Natural killer cell (primary cell): ENCODE measurements at regions not wholly inside any gene's neighbourhood (a gene's known extent, or its start where the extent isn't known, plus 50 kb on each side); places are given as distances from the start of the nearest gene placed in this dataset.

Experiments used
- ATAC-seq, 3 donors: fragments of 150-1000 bp in 2 of 3; fragments of 200-7000 bp in 1 of 3; cut with Tn5 transposase; 1 replicate in 1 of 3; 2 replicates in 2 of 3; pipeline ENCODE4 v1.10.0; 2021; ENCODE audit warnings: mild to moderate bottlenecking in 2 of 3, moderate library complexity in 2 of 3
- DNase-seq, 2 donors: peaks; one replicate each; pipeline versions ENCODE4 v3.0.0 to v3.0.0-alpha.2; 2013 to 2021; ENCODE audit warnings: mixed read lengths in 1 of 2
- H3K27ac ChIP-seq: one replicate; pipeline ENCODE4 v1.5.1; 2013; ENCODE audit warnings: mild to moderate bottlenecking, low read length
- H3K27me3 ChIP-seq: one replicate; pipeline ENCODE4 v1.6.1; 2013; ENCODE audit warnings: low read length; ENCODE audit not compliant: control insufficient read depth, insufficient read depth
- H3K36me3 ChIP-seq: one replicate; pipeline ENCODE4 v1.6.1; 2013; ENCODE audit warnings: low read length; ENCODE audit not compliant: control insufficient read depth, insufficient read depth
- H3K4me1 ChIP-seq: one replicate; pipeline ENCODE4 v1.6.1; 2013; ENCODE audit warnings: low read length; ENCODE audit not compliant: control insufficient read depth, insufficient read depth
- H3K4me3 ChIP-seq: one replicate; pipeline ENCODE4 v1.5.1; 2013; ENCODE audit warnings: low read length
- H3K9me3 ChIP-seq: one replicate; pipeline ENCODE4 v1.6.1; 2013; ENCODE audit warnings: low read length; ENCODE audit not compliant: control insufficient read depth, insufficient read depth
- H3K27ac Mint-ChIP-seq, 2 donors: one replicate each; pipeline ENCODE4 v1.8.0; 2022; ENCODE audit warnings: mild to moderate bottlenecking in 2 of 2, mixed read lengths in 2 of 2, moderate library complexity in 1 of 2
- H3K27me3 Mint-ChIP-seq, 2 donors: one replicate each; pipeline ENCODE4 v1.8.0; 2022; ENCODE audit warnings: low read depth in 2 of 2, mixed read lengths in 2 of 2
- H3K36me3 Mint-ChIP-seq: one replicate; pipeline ENCODE4 v1.8.0; 2022; ENCODE audit warnings: mixed read lengths
- H3K4me1 Mint-ChIP-seq, 2 donors: one replicate each; pipeline ENCODE4 v1.8.0; 2022; ENCODE audit warnings: mixed read lengths in 2 of 2
- H3K4me3 Mint-ChIP-seq: one replicate; pipeline ENCODE4 v1.8.0; 2022; ENCODE audit warnings: mild to moderate bottlenecking, moderate library complexity, mixed read lengths
- H3K9me3 Mint-ChIP-seq, 2 donors: one replicate each; pipeline ENCODE4 v1.8.0; 2022; ENCODE audit warnings: mixed read lengths in 2 of 2
- CTCF ChIP-seq: fragments of 200-600 bp; IDR thresholded peaks from one replicate; pipeline ENCODE4 v1.8.0; 2022; ENCODE audit warnings: antibody characterized with exemption
- WGBS: methylation state at CpG from one replicate; pipeline ENCODE4 v1.1.7; 2013; ENCODE audit warnings: missing lambda C conversion rate; ENCODE audit not compliant: insufficient coverage; 5-methylcytosine and 5-hydroxymethylcytosine counted together
- intact Hi-C: fragments of 100-400 bp; cut with micrococcal nuclease; formaldehyde crosslinking; loops from one replicate; pipeline ENCODE4 v1.14.2; 2022

GRCh38 chr10:83724471-83725241, 414.7 kb upstream of the GHITM start:
- no peak overlapping the region for H3K4me3 ChIP-seq
- no peak overlapping the region for H3K27ac ChIP-seq
- Mint-ChIP-seq H3K27ac (no peak overlapping the region), H3K27me3 (no peaks in the 10 kb centered on the region), H3K9me3 (peaks cover 4 to 13% of the 10 kb centered on the region in 2 donors), H3K36me3 (no peaks in the 10 kb centered on the region), H3K4me3 (no peak overlapping the region), H3K4me1 (no peaks in the 10 kb centered on the region)
- intact Hi-C loops: no loop called here
- TF ChIP-seq CTCF: no peak
- no peaks in the 10 kb centered on the region for H3K27me3 ChIP-seq
- 87% methylated on average over 4 of the region's 5 CpGs for WGBS
- no peak for ATAC-seq
- no peak for DNase-seq
- H3K4me1 ChIP-seq: no peaks in the 10 kb centered on the region
- H3K36me3 ChIP-seq: no peaks in the 10 kb centered on the region
- H3K9me3 ChIP-seq: no peaks in the 10 kb centered on the region

GRCh38 chr10:83725567-83725966, 413.7 kb upstream of the GHITM start:
- intact Hi-C loops: no loop called here
- Mint-ChIP-seq H3K27me3 (no peaks in the 10 kb centered on the region), H3K4me1 (no peaks in the 10 kb centered on the region), H3K9me3 (peaks cover 4 to 15% of the 10 kb centered on the region in 2 donors), H3K27ac (no peak overlapping the region), H3K36me3 (no peaks in the 10 kb centered on the region), H3K4me3 (no peak overlapping the region)
- TF ChIP-seq CTCF: no peak
- Histone ChIP-seq H3K4me1 (no peaks in the 10 kb centered on the region), H3K4me3 (no peak overlapping the region), H3K27ac (no peak overlapping the region), H3K27me3 (no peaks in the 10 kb centered on the region), H3K9me3 (no peaks in the 10 kb centered on the region), H3K36me3 (no peaks in the 10 kb centered on the region)
- DNase-seq (no peak), ATAC-seq (no peak)
- WGBS: 88% methylated on average over 1 of the region's 1 CpG

GRCh38 chr10:83734278-83734677, 405.0 kb upstream of the GHITM start:
- DNase-seq (no peak), ATAC-seq (no peak)
- Histone ChIP-seq H3K9me3 (peaks cover 2% of the 10 kb centered on the region), H3K4me1 (no peaks in the 10 kb centered on the region), H3K27me3 (no peaks in the 10 kb centered on the region), H3K27ac (no peak overlapping the region), H3K4me3 (no peak overlapping the region), H3K36me3 (no peaks in the 10 kb centered on the region)
- peaks cover 15 to 39% of the 10 kb centered on the region in 2 donors for H3K9me3 Mint-ChIP-seq
- no peaks in the 10 kb centered on the region for H3K4me1 Mint-ChIP-seq
- no peak overlapping the region for H3K27ac Mint-ChIP-seq
- H3K36me3 Mint-ChIP-seq: peaks cover 12% of the 10 kb centered on the region
- H3K27me3 Mint-ChIP-seq: no peaks in the 10 kb centered on the region
- intact Hi-C loops: no loop called here
- H3K4me3 Mint-ChIP-seq: no peak overlapping the region
- TF ChIP-seq CTCF: no peak

GRCh38 chr10:83736008-83736407, 403.3 kb upstream of the GHITM start:
- no peak for TF ChIP-seq CTCF
- Histone ChIP-seq H3K27me3 (no peaks in the 10 kb centered on the region), H3K27ac (no peak overlapping the region), H3K4me1 (no peaks in the 10 kb centered on the region), H3K4me3 (no peak overlapping the region), H3K9me3 (peaks cover 6% of the 10 kb centered on the region), H3K36me3 (no peaks in the 10 kb centered on the region)
- WGBS: 75% methylated on average over 1 of the region's 1 CpG
- Mint-ChIP-seq H3K36me3 (peaks cover 12% of the 10 kb centered on the region), H3K9me3 (peaks cover 13 to 39% of the 10 kb centered on the region in 2 donors), H3K4me3 (no peak overlapping the region), H3K27ac (no peak overlapping the region), H3K27me3 (no peaks in the 10 kb centered on the region), H3K4me1 (no peaks in the 10 kb centered on the region)
- no peak for ATAC-seq
- intact Hi-C loops: no loop called here
- no peak for DNase-seq
